Keratinocyte (primary cell): ENCODE measurements at regions not wholly inside any gene's neighbourhood (a gene's known extent, or its start where the extent isn't known, plus 50 kb on each side); places are given as distances from the start of the nearest gene placed in this dataset.

Experiments
- EZH2 ChIP-seq: IDR thresholded peaks from one replicate; pipeline ENCODE4 v1.6.1; 2012; ENCODE audit warnings: inconsistent platforms, mild to moderate bottlenecking, low read length, moderate library complexity
- TF ChIP-seq, protein P1 (sequence below), 3 experiments: IDR thresholded peaks in 1 of 3; conservative IDR thresholded peaks in 1 of 3; optimal IDR thresholded peaks in 1 of 3; 2 replicates in 2 of 3; 3 replicates in 1 of 3; pipeline versions ENCODE3 to v1.5.1; 2011; ENCODE audit warnings: low read length in 3 of 3, mild to moderate bottlenecking in 3 of 3, moderate library complexity in 2 of 3, control low read depth in 1 of 3, inconsistent platforms in 1 of 3; ENCODE audit not compliant: insufficient read depth in 2 of 3; ENCODE audit errors: extremely low read depth in 1 of 3

- TF ChIP-seq, protein P1, sequence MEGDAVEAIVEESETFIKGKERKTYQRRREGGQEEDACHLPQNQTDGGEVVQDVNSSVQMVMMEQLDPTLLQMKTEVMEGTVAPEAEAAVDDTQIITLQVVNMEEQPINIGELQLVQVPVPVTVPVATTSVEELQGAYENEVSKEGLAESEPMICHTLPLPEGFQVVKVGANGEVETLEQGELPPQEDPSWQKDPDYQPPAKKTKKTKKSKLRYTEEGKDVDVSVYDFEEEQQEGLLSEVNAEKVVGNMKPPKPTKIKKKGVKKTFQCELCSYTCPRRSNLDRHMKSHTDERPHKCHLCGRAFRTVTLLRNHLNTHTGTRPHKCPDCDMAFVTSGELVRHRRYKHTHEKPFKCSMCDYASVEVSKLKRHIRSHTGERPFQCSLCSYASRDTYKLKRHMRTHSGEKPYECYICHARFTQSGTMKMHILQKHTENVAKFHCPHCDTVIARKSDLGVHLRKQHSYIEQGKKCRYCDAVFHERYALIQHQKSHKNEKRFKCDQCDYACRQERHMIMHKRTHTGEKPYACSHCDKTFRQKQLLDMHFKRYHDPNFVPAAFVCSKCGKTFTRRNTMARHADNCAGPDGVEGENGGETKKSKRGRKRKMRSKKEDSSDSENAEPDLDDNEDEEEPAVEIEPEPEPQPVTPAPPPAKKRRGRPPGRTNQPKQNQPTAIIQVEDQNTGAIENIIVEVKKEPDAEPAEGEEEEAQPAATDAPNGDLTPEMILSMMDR (optimal IDR thresholded peaks at IDR 0.05 in 1 of 3, IDR thresholded peaks at IDR 0.05 in 1 of 3, conservative IDR thresholded peaks at IDR 0.05 in 1 of 3; ENCODE audit: extremely low read depth in 1 of 3, insufficient read depth in 2 of 3, low read length in 3 of 3) = no peak
- no peak for TF ChIP-seq EZH2
Measured at GRCh38 chr5:13624283-13625074, 320.0 kb downstream of the DNAH5 start.
